Smooth muscle cell (in vitro differentiated cells): ENCODE measurements at regions not wholly inside any gene's neighbourhood (a gene's known extent, or its start where the extent isn't known, plus 50 kb on each side); places are given as distances from the start of the nearest gene placed in this dataset.

Experiments used
- DNase-seq: peaks from one replicate; lab custom pipeline; 2025; ENCODE audit not compliant: unreplicated experiment; lab: John Stamatoyannopoulos, UW
- H2AFZ ChIP-seq: fragments of 200-600 bp; sonication (generic); 2 replicates; pipeline ENCODE4 v1.6.0; 2016; ENCODE audit warnings: antibody characterized with exemption, low read depth, mild to moderate bottlenecking
- H3F3A ChIP-seq: fragments of 200-600 bp; sonication (generic); 2 replicates; pipeline ENCODE4 v1.6.0; 2017; ENCODE audit warnings: antibody characterized with exemption, low read depth
- H3K27ac ChIP-seq: fragments of 200-600 bp; sonication (generic); 2 replicates; pipeline ENCODE4 v1.5.1; 2016; ENCODE audit warnings: low read depth, mild to moderate bottlenecking
- H3K27me3 ChIP-seq: fragments of 200-600 bp; sonication (generic); 2 replicates; pipeline ENCODE4 v1.6.1; 2016; ENCODE audit warnings: low read depth, mild to moderate bottlenecking
- H3K36me3 ChIP-seq: fragments of 200-600 bp; sonication (generic); 2 replicates; pipeline ENCODE4 v1.5.1; 2016; ENCODE audit warnings: low read depth
- H3K4me1 ChIP-seq: fragments of 200-600 bp; sonication (generic); 2 replicates; pipeline ENCODE4 v1.5.1; 2016; ENCODE audit warnings: low read depth
- H3K4me2 ChIP-seq: fragments of 200-600 bp; sonication (generic); 2 replicates; pipeline ENCODE4 v1.6.0; 2016; ENCODE audit warnings: mild to moderate bottlenecking
- H3K4me3 ChIP-seq: fragments of 200-600 bp; sonication (generic); 2 replicates; pipeline ENCODE4 v1.5.1; 2016; ENCODE audit warnings: mild to moderate bottlenecking
- H3K79me2 ChIP-seq: fragments of 200-600 bp; sonication (generic); 2 replicates; pipeline ENCODE4 v1.6.0; 2016; ENCODE audit warnings: low read depth, mild to moderate bottlenecking
- H3K9ac ChIP-seq: fragments of 200-600 bp; sonication (generic); 2 replicates; pipeline ENCODE4 v1.6.0; 2016; ENCODE audit warnings: low read depth
- H3K9me3 ChIP-seq: fragments of 200-600 bp; sonication (generic); replicated peaks from 2 replicates; pipeline ENCODE4 v1.5.1; 2016; ENCODE audit warnings: low read depth
- H4K20me1 ChIP-seq: fragments of 200-600 bp; sonication (generic); 2 replicates; pipeline ENCODE4 v1.6.0; 2016; ENCODE audit warnings: low read depth
- CTCF ChIP-seq: fragments of 200-600 bp; sonication (generic); IDR thresholded peaks from 2 replicates; pipeline ENCODE4 v1.5.1; 2017; ENCODE audit warnings: borderline replicate concordance, mild to moderate bottlenecking, antibody characterized with exemption; ENCODE audit not compliant: insufficient read depth, poor library complexity, severe bottlenecking
- WGBS: methylation state at CpG from one replicate; pipeline ENCODE4 v1.1.7; 2016; ENCODE audit warnings: low lambda C conversion rate; 5-methylcytosine and 5-hydroxymethylcytosine counted together

- Histone ChIP-seq H4K20me1 (no peaks in the 10 kb centered on the region), H3K36me3 (no peaks in the 10 kb centered on the region), H3K4me2 (no peak overlapping the region)
These were observed 269.0 kb downstream of the LTN1 start for GRCh38 chr21:28723646-28724045.

GRCh38 chr21:28719723-28720122, 273.0 kb downstream of the LTN1 start:
- H4K20me1 ChIP-seq = no peaks in the 10 kb centered on the region
- no peak overlapping the region for H3K27ac ChIP-seq
- no peak for TF ChIP-seq CTCF
- H3K4me3 ChIP-seq = no peak overlapping the region
- H2AFZ ChIP-seq = no peak overlapping the region
- no peaks in the 10 kb centered on the region for H3K9me3 ChIP-seq
- 84% methylated on average over 3 of the region's 3 CpGs for WGBS
- H3K36me3 ChIP-seq = no peaks in the 10 kb centered on the region
- H3K4me1 ChIP-seq = no peaks in the 10 kb centered on the region
- no peak for DNase-seq
- H3K79me2 ChIP-seq = no peaks in the 10 kb centered on the region
- no peak overlapping the region for H3K9ac ChIP-seq
- H3F3A ChIP-seq = no peaks in the 10 kb centered on the region
- no peak overlapping the region for H3K4me2 ChIP-seq
- H3K27me3 ChIP-seq = no peaks in the 10 kb centered on the region

More at GRCh38 chr21:28723646-28724045, 269.0 kb downstream of the LTN1 start:
- Histone ChIP-seq H3K27me3 (no peaks in the 10 kb centered on the region), H3K4me3 (no peak overlapping the region), H3K9ac (no peak overlapping the region), H3K4me1 (no peaks in the 10 kb centered on the region), H3K9me3 (no peaks in the 10 kb centered on the region), H3F3A (no peaks in the 10 kb centered on the region), H3K79me2 (no peaks in the 10 kb centered on the region), H2AFZ (no peak overlapping the region), H3K27ac (no peak overlapping the region)
- no peak for DNase-seq
- 97% methylated on average over 5 of the region's 5 CpGs for WGBS
- TF ChIP-seq CTCF = no peak

GRCh38 chr21:28714777-28715464, 277.8 kb downstream of the LTN1 start:
- no peak overlapping the region for H3K9ac ChIP-seq
- H3K4me2 ChIP-seq = no peak overlapping the region

More at GRCh38 chr21:28714777-28715464, 277.8 kb downstream of the LTN1 start:
- H3K4me1 ChIP-seq = no peaks in the 10 kb centered on the region
- 76% methylated on average over 1 of the region's 1 CpG for WGBS
- H4K20me1 ChIP-seq = no peaks in the 10 kb centered on the region
- no peak overlapping the region for H3K4me3 ChIP-seq
- no peak overlapping the region for H3K27ac ChIP-seq
- no peak overlapping the region for H2AFZ ChIP-seq
- H3K36me3 ChIP-seq = no peaks in the 10 kb centered on the region
- H3F3A ChIP-seq = no peaks in the 10 kb centered on the region
- no peaks in the 10 kb centered on the region for H3K79me2 ChIP-seq
- H3K9me3 ChIP-seq = no peaks in the 10 kb centered on the region
- no peak for TF ChIP-seq CTCF
- DNase-seq = no peak
- no peaks in the 10 kb centered on the region for H3K27me3 ChIP-seq
